ENCODE measurements at regions not wholly inside any gene's neighbourhood (a gene's known extent, or its start where the extent isn't known, plus 50 kb on each side); places are given as distances from the start of the nearest gene placed in this dataset.

- DNase-seq = no peak
Measured at GRCh38 chr4:171759274-171759673, 53.9 kb upstream of the GALNTL6 start.

GRCh38 chr4:171751538-171751937 lies 61.7 kb upstream of the GALNTL6 start:
- DNase-seq = no peak

- DNase-seq = no peak
Measured at GRCh38 chr4:171746418-171746817, 66.8 kb upstream of the GALNTL6 start.

DNA sequence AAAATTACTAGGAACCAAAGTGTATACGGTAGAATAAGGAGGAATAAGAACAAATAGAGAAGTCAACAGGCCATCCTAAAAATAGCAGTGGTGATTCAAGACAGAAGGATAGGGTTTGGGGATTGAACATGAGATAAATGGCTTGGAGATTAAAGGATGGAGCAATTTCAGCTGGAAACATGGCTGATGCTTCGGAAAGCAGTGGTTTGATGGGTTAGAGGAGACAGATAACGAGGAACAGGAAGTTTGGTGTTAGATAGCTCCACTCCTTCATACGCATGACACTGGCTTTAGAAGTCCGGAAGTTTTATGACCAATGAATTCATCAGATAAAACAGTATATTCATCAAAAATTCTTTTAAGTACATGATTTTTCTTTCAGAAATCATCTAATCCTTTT lies 70.8 kb upstream of the GALNTL6 start:
- no peak for DNase-seq

DNA sequence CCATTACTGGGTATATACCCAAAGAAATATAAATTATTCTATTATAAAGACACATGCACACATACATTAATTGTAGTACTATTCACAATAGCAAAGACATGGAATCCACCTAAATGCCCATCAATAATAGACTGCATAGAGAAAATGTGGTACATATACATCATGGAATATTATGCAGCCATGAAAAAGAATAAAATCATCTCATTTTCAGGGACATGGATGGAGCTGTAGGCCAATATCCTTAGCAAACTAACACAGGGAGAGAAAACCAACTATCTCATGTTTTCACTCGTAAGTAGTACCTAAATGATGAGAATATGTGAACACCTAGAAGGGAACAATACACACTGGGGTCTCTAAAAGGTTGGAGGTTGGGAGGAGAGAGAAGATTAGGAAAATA lies 86.0 kb upstream of the GALNTL6 start:
- DNase-seq = no peak

- DNase-seq = no peak
Measured at GRCh38 chr4:171721937-171722336, 91.3 kb upstream of the GALNTL6 start.

GRCh38 chr4:171719691-171720090 lies 93.5 kb upstream of the GALNTL6 start:
- peak; percentile 0 for DNase-seq

- no peak for DNase-seq
Measured at GRCh38 chr4:171718665-171719064, 94.5 kb upstream of the GALNTL6 start.

GRCh38 chr4:171718069-171718468 lies 95.1 kb upstream of the GALNTL6 start:
- DNase-seq = no peak

DNA sequence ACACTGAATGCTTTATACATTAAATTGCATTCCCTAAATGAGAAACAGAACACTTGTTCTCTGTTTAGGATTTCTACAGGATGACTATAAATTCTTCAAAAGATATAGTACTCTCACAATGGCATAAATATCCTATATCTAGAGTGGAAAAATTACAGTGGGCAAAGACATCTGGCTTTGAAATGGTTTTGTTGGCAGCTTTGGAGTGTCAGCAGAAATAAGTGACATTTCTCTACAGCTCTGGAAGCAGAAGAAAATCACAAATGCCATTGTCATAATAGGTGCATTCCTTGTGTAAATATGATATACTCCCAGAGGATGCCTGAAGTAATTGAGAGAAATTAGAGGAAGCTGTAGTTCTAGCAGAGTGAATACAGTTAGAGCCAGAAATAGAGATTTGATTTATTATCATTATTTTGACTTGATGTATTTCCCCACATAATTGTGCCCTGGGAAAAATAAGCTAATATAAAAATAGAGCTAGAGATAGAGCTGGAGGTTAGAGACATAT lies 95.9 kb upstream of the GALNTL6 start:
- no peak for DNase-seq

DNA sequence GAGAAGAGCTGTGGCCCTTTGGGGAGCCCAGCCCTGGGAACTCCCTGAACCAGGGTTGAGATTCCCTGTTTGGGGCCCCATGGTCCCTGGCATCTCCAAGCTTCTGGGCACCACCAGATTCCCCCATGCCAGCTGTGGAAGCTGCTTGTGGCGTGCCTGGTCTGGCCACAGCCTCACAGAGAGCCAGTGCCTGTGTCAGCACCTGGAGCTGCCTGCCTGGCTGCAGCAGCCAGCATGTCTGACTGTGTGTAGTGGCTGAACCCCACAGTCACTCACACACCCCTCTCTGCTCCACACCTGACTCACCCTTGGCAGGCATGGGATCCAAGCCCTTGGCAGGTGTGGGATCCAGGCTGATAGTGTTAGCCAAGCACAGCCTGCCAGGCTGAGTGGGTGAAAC lies 97.2 kb upstream of the GALNTL6 start:
- no peak for DNase-seq

DNA sequence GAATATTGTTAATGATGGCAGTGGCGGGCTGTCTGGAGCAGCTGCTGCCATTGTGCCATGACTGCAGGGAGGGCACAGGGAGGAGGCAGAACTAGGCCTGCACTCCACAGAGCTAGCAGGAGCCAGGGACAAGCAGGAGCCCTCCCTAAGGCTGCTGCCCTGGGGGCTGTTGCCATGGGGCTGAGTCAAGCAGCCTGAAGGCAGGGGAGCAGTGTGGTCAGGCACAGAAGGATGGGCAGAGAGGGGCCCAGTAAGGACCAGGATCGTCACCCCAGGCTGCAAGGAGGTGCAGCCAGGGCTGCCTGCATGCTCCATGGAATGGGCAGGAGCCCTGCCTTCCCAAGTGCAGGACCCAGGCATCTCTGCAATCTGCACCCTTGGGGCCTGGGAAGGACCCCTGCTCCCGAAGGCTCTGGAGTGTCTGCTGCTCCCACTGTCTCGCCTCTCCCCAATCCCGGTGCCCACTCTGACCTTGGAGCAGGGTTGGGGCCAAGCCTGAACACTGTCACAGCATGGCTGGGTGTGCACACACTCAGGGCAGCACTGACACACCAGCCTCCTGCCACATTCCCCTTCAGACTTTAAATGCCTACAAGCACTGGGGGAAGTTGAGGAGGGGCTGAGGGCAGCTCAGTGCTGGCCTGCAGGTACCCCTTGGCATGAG lies 98.3 kb upstream of the GALNTL6 start:
- no peak for DNase-seq

DNA sequence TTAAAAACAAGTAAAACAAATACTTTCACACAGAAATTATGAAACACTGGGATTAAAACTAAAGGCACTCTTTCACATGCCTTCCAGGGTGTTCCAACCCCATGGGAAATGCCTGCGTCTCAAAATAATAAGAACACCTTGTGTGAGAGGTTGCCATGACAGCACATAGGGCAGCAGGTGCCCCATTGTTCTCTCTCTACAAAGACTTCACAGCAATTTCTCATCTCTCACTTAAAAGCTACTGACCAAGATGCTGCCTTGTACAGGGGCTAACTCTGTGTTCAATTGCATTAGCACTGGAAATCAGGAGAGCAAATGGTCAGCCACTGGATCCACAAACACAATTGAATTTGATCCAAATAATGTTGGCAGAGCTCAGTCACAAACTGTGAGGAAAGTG lies 102.5 kb upstream of the GALNTL6 start:
- DNase-seq = no peak

GRCh38 chr4:171676555-171677215 lies 136.5 kb upstream of the GALNTL6 start:
- DNase-seq = no peak

- no peak for DNase-seq
Measured at GRCh38 chr4:171674781-171675180, 138.4 kb upstream of the GALNTL6 start.

DNA sequence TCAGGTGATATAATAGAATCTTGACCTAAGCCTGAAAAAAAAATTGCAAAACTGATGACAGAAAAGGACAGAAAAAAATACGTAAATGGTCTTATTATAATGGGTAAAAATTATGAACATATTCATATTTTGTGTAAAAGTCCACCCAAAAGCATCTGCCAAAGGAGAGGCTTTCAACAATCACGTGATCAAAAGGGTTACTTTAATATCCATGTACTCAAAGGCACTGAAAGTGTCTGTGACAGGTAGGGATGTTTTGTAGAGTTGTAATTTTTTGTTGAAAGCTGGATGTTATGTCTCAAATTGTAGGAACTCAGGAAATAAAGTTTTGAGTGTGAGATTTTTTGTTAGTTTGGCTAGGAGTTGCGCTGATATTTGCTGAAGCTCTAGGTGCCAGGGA lies 144.8 kb upstream of the GALNTL6 start:
- no peak for DNase-seq

DNA sequence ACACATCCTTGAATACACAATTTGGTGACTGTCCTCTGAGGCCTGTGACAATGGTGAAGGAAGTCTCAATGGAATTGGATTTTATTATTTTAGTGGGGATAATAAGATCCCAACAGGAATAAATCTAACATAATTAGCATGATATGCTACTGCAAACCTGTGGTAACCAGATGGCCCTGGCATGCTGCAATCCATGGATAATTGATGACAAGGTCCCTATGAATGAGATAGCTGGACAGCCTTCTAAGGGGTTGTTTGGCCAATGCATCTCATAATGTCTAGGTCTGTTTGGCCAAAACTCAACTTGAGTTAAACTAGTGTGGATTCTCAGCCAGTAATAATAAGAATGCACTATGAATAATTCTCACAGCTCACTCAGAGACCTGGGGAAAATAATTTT lies 145.3 kb upstream of the GALNTL6 start:
- no peak for DNase-seq

DNA sequence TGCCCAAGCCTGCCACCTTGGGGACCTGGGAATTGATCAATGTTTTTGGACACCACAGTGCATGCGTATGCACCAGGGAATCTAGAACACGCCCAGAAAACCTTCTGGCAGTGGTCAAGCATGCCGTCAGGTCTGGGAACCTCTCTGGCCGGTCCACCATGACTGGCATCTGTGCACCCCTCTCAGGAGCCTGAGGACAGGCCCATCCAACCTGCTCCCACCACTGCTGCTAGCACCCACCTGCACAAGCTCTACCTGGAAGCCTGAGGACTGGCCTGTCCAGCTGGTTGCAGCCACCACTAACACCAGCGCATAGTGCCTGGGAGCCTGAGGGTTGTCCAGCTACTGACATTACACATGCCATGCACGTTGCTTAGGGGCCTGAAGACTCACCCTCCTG lies 162.1 kb upstream of the GALNTL6 start:
- DNase-seq = no peak

DNA sequence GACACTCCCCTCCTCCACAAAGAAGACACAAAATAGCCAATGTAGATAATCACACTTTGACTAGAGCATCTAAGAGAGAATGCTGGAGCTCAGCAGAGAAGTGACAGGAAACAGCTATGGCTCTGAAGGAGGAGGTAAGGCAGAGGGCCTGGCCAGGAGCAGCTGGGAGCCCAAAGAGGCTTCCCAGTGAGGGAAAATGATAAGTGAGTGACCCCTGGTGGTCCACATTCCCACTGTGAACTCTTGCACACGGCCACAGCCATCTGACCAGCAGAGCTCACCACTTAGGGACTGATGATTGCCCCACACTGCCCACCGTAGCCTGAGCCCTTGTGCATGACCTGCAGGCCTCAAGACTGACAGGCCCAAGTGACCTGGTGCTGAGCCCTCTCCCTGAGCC lies 162.7 kb upstream of the GALNTL6 start:
- DNase-seq = no peak

DNA sequence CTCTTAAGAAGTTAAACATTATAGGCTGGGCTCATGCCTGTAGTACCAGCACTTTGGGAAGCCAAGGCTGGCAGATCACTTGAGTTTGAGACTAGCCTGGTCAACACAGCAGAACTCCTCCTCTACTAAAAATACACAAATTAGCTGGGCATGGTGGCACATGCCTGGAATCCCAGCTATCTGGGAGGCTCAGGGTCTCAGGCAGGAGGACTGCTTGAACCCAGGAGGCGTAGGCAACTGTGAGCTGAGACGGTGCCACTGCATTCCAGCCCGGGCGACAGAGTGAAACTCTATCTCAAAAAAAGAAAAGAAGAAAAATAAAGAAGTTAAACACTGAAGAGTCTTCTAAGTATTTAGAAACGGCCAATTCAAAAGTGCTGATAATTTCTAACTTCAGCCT lies 164.3 kb upstream of the GALNTL6 start:
- no peak for DNase-seq

DNA sequence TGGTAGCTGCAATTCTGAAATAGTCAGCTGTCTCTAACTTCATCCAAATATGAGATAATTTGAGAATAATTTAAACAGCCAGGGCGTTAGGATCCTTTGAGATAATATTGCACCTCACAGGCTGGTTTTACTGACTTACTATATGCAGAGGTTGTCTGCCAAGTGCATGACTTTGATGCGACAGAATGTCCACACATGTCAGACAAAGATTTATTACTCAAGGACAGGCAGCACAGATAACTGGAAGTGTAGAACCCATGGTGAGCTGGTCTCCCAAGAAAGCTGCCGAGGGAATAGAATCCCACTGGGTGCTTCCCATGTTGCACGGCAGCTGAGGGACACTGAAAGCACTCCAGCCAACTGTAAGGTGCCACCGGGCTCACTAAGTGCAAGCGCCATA lies 166.2 kb upstream of the GALNTL6 start:
- no peak for DNase-seq

DNA sequence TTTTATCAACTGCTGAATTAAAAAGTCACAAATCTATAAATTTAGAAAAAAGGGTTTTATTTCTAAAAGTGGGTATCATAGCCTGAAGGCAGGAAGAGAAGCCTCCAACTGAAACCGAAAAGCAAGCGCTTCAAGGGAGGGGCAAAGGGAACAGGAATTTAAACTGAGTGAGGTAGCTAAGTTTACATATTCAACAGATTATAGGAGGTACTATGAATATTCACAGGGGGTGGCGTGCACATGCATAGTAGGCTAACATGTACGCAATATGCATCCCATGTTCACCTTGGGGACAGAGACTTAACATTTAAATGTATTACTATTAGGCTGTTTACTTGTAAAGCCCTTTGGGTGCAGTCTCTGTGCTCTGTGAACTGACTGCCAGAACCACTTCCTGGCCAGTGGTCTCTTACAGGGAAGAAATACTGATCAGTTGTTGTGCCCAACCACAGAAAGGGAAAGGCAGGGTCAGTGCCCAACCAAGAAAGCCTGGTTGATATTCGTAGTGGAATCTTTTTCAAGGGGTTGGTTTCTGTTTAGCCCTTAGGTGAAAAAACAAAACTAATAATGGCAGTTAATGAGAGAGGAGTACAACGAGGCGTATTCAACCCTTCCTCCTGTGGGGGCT lies 168.7 kb upstream of the GALNTL6 start:
- DNase-seq = no peak

GRCh38 chr4:171639540-171639939 lies 173.7 kb upstream of the GALNTL6 start:
- DNase-seq = no peak

DNA sequence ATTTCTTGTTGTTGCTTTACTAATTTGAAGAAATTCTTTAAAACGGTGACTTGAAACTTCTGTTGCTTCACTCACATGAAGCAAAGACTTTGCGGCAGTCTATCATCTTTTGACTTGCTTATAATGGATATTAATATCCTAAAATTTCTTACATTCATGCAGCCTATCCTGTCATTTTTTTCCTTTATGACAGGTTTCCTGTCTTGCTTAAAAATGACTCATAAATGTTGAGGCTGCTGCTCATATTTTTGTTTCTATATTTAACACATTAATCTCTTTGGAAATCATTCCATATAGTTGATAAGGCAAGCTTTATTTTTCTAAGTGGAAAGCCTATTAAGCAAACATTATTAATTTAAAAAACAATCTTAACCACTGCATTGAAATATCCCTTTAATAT lies 176.6 kb upstream of the GALNTL6 start:
- peak; percentile 1 for DNase-seq
